WTC11 (cell line): ENCODE measurements at regions not wholly inside any gene's neighbourhood (a gene's known extent, or its start where the extent isn't known, plus 50 kb on each side); places are given as distances from the start of the nearest gene placed in this dataset.

Experiments used
- ATAC-seq: fragments of 200-7000 bp; cut with Tn5 transposase; 2 replicates; pipeline ENCODE4 v1.10.0; 2021; ENCODE audit warnings: mild to moderate bottlenecking, moderate library complexity
- CTCF ChIA-PET: fragments of 300-600 bp; sonication (Branson Sonifier 250); formaldehyde crosslinking; loops from one replicate; lab custom pipeline; 2021; ENCODE audit warnings: antibody characterized with exemption; lab: Charles Lee
- POLR2A ChIA-PET: fragments of 350-600 bp; sonication (Branson Sonifier 250); formaldehyde crosslinking; loops from one replicate; lab custom pipeline; 2021; ENCODE audit warnings: antibody characterized with exemption; lab: Charles Lee
- DNase-seq: peaks from one replicate; pipeline ENCODE4 v3.0.0; 2021; ENCODE audit warnings: low spot score
- H3K27ac Mint-ChIP-seq: 2 replicates; pipeline ENCODE4 v1.8.0; 2021; ENCODE audit warnings: mixed read lengths
- H3K27me3 Mint-ChIP-seq: 2 replicates; pipeline ENCODE4 v1.8.0; 2021; ENCODE audit warnings: low read depth, mild to moderate bottlenecking, moderate library complexity, mixed read lengths
- H3K36me3 Mint-ChIP-seq: 2 replicates; pipeline ENCODE4 v1.8.0; 2021; ENCODE audit warnings: mixed read lengths
- H3K4me1 Mint-ChIP-seq: 2 replicates; pipeline ENCODE4 v1.8.0; 2022; ENCODE audit warnings: mixed read lengths
- H3K4me3 Mint-ChIP-seq: 2 replicates; pipeline ENCODE4 v1.8.0; 2021; ENCODE audit warnings: mild to moderate bottlenecking, moderate library complexity, mixed read lengths
- H3K9me3 Mint-ChIP-seq: 2 replicates; pipeline ENCODE4 v1.8.0; 2021; ENCODE audit warnings: mixed read lengths
- AR ChIP-seq: fragments of 250-450 bp; sonication (Bioruptor Pico); IDR thresholded peaks from 2 replicates; pipeline ENCODE4 v1.9.0; 2021; ENCODE audit warnings: mild to moderate bottlenecking
- CBFB ChIP-seq: sonication (generic); formaldehyde crosslinking; IDR thresholded peaks from 2 replicates; pipeline ENCODE4 v1.8.1; 2022; ENCODE audit warnings: mild to moderate bottlenecking, low read depth, missing genetic modification reagents
- CDX4 ChIP-seq: fragments of 250-450 bp; sonication (Bioruptor Pico); IDR thresholded peaks from 2 replicates; pipeline ENCODE4 v1.9.0; 2021; ENCODE audit warnings: moderate library complexity, mild to moderate bottlenecking, inconsistent platforms, borderline replicate concordance
- CREB1 ChIP-seq: sonication (generic); formaldehyde crosslinking; IDR thresholded peaks from 2 replicates; pipeline ENCODE4 v1.8.0; 2023; ENCODE audit warnings: mild to moderate bottlenecking, missing genetic modification reagents
- EMX1 ChIP-seq: fragments of 250-450 bp; sonication (Bioruptor Pico); IDR thresholded peaks from 2 replicates; pipeline ENCODE4 v1.8.0; 2021; ENCODE audit warnings: mild to moderate bottlenecking
- FOXK1 ChIP-seq: sonication (generic); formaldehyde crosslinking; IDR thresholded peaks from 2 replicates; pipeline ENCODE4 v1.8.0; 2022; ENCODE audit warnings: mild to moderate bottlenecking, moderate library complexity, missing genetic modification reagents
- HMGA2 ChIP-seq: fragments of 250-450 bp; sonication (Bioruptor Pico); IDR thresholded peaks from 2 replicates; pipeline ENCODE4 v1.4.0; 2021; ENCODE audit warnings: mild to moderate bottlenecking, moderate library complexity
- IRF2 ChIP-seq: sonication (generic); formaldehyde crosslinking; IDR thresholded peaks from 2 replicates; pipeline ENCODE4 v1.8.0; 2022; ENCODE audit warnings: low read depth, missing genetic modification reagents, borderline replicate concordance
- KAT7 ChIP-seq: sonication (generic); formaldehyde crosslinking; IDR thresholded peaks from 2 replicates; pipeline ENCODE4 v1.8.1; 2023; ENCODE audit warnings: missing genetic modification reagents, mild to moderate bottlenecking, borderline replicate concordance
- MAX ChIP-seq: sonication (generic); formaldehyde crosslinking; IDR thresholded peaks from 2 replicates; pipeline ENCODE4 v1.8.0; 2022; ENCODE audit warnings: mild to moderate bottlenecking, missing genetic modification reagents
- MYBL2 ChIP-seq: sonication (generic); formaldehyde crosslinking; IDR thresholded peaks from 2 replicates; pipeline ENCODE4 v1.8.1; 2023; ENCODE audit warnings: mild to moderate bottlenecking, moderate library complexity, missing genetic modification reagents
- NFE2L1 ChIP-seq: sonication (generic); formaldehyde crosslinking; IDR thresholded peaks from 2 replicates; pipeline ENCODE4 v1.8.1; 2023; ENCODE audit warnings: missing genetic modification reagents
- NR1H2 ChIP-seq: sonication (generic); formaldehyde crosslinking; IDR thresholded peaks from 2 replicates; pipeline ENCODE4 v1.9.0; 2021; ENCODE audit warnings: mild to moderate bottlenecking, moderate library complexity, missing genetic modification reagents
- RELA ChIP-seq: sonication (generic); formaldehyde crosslinking; IDR thresholded peaks from 2 replicates; pipeline ENCODE4 v1.8.1; 2022; ENCODE audit warnings: missing genetic modification reagents, mild to moderate bottlenecking, borderline replicate concordance
- SP1 ChIP-seq: sonication (generic); formaldehyde crosslinking; conservative IDR thresholded peaks from 2 replicates; pipeline ENCODE4 v1.8.1; 2022; ENCODE audit warnings: missing genetic modification reagents
- STAT6 ChIP-seq: sonication (generic); formaldehyde crosslinking; conservative IDR thresholded peaks from 2 replicates; pipeline ENCODE4 v1.8.1; 2023; ENCODE audit warnings: mild to moderate bottlenecking, low read depth, missing genetic modification reagents, moderate library complexity
- TEAD1 ChIP-seq: sonication (generic); formaldehyde crosslinking; IDR thresholded peaks from 2 replicates; pipeline ENCODE4 v1.8.0; 2022; ENCODE audit warnings: mild to moderate bottlenecking, missing genetic modification reagents
- TEAD4 ChIP-seq: sonication (generic); formaldehyde crosslinking; IDR thresholded peaks from 2 replicates; pipeline ENCODE4 v1.8.0; 2022; ENCODE audit warnings: mild to moderate bottlenecking, missing genetic modification reagents
- TP53 ChIP-seq: sonication (generic); formaldehyde crosslinking; IDR thresholded peaks from 2 replicates; pipeline ENCODE4 v1.8.1; 2023; ENCODE audit warnings: mild to moderate bottlenecking, missing genetic modification reagents
- ZNF138 ChIP-seq: sonication (generic); formaldehyde crosslinking; conservative IDR thresholded peaks from 2 replicates; pipeline ENCODE4 v1.8.1; 2022; ENCODE audit warnings: mild to moderate bottlenecking, moderate library complexity, missing genetic modification reagents
- ZNF232 ChIP-seq: sonication (generic); formaldehyde crosslinking; IDR thresholded peaks from 2 replicates; pipeline ENCODE4 v1.8.0; 2022; ENCODE audit warnings: mild to moderate bottlenecking, missing genetic modification reagents
- TF ChIP-seq, protein P1 (sequence below): sonication (generic); formaldehyde crosslinking; IDR thresholded peaks from 2 replicates; pipeline ENCODE4 v1.8.1; 2022; ENCODE audit warnings: low read depth, missing genetic modification reagents, borderline replicate concordance
- TF ChIP-seq, protein P2 (sequence below): fragments of 250-450 bp; sonication (Bioruptor Pico); IDR thresholded peaks from 2 replicates; pipeline ENCODE4 v1.8.0; 2021; ENCODE audit warnings: mild to moderate bottlenecking
- TF ChIP-seq, protein P3 (sequence below): fragments of 200-600 bp; IDR thresholded peaks from 2 replicates; pipeline ENCODE4 v1.8.0; 2022; ENCODE audit warnings: antibody characterized with exemption

- no peaks in the 10 kb centered on the region for H3K27me3 Mint-ChIP-seq
- no peak for TF ChIP-seq NFE2L1 (CRISPR knock-in tag)
- TF ChIP-seq KAT7 (CRISPR knock-in tag), result no peak
- TF ChIP-seq, protein P1, sequence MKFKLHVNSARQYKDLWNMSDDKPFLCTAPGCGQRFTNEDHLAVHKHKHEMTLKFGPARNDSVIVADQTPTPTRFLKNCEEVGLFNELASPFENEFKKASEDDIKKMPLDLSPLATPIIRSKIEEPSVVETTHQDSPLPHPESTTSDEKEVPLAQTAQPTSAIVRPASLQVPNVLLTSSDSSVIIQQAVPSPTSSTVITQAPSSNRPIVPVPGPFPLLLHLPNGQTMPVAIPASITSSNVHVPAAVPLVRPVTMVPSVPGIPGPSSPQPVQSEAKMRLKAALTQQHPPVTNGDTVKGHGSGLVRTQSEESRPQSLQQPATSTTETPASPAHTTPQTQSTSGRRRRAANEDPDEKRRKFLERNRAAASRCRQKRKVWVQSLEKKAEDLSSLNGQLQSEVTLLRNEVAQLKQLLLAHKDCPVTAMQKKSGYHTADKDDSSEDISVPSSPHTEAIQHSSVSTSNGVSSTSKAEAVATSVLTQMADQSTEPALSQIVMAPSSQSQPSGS (CRISPR knock-in tag), result no peak
- no peak for TF ChIP-seq FOXK1 (CRISPR knock-in tag)
- TF ChIP-seq CDX4 (CRISPR knock-in tag), result no peak
- TF ChIP-seq HMGA2 (CRISPR knock-in tag), result no peak
- no peak for TF ChIP-seq NR1H2 (CRISPR knock-in tag)
- no peak for TF ChIP-seq CREB1 (CRISPR knock-in tag)
- no peak for TF ChIP-seq AR
- no peak for TF ChIP-seq STAT6 (CRISPR knock-in tag)
- no peak for TF ChIP-seq EMX1 (CRISPR knock-in tag)
- TF ChIP-seq CBFB (CRISPR knock-in tag), result no peak
- TF ChIP-seq, protein P2, sequence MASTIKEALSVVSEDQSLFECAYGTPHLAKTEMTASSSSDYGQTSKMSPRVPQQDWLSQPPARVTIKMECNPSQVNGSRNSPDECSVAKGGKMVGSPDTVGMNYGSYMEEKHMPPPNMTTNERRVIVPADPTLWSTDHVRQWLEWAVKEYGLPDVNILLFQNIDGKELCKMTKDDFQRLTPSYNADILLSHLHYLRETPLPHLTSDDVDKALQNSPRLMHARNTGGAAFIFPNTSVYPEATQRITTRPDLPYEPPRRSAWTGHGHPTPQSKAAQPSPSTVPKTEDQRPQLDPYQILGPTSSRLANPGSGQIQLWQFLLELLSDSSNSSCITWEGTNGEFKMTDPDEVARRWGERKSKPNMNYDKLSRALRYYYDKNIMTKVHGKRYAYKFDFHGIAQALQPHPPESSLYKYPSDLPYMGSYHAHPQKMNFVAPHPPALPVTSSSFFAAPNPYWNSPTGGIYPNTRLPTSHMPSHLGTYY, result no peak
- TF ChIP-seq ZNF138, result no peak
- TF ChIP-seq, protein P3, sequence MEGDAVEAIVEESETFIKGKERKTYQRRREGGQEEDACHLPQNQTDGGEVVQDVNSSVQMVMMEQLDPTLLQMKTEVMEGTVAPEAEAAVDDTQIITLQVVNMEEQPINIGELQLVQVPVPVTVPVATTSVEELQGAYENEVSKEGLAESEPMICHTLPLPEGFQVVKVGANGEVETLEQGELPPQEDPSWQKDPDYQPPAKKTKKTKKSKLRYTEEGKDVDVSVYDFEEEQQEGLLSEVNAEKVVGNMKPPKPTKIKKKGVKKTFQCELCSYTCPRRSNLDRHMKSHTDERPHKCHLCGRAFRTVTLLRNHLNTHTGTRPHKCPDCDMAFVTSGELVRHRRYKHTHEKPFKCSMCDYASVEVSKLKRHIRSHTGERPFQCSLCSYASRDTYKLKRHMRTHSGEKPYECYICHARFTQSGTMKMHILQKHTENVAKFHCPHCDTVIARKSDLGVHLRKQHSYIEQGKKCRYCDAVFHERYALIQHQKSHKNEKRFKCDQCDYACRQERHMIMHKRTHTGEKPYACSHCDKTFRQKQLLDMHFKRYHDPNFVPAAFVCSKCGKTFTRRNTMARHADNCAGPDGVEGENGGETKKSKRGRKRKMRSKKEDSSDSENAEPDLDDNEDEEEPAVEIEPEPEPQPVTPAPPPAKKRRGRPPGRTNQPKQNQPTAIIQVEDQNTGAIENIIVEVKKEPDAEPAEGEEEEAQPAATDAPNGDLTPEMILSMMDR, result no peak
- TF ChIP-seq, all 79 proteins: peak for 0
- H3K4me3 Mint-ChIP-seq, result no peak overlapping the region
- ChIA-PET POLR2A (no interaction called here), CTCF (no interaction called here)
- DNase-seq, result no peak
- no peak overlapping the region for H3K27ac Mint-ChIP-seq
- H3K36me3 Mint-ChIP-seq, result no peaks in the 10 kb centered on the region
- peaks cover 31% of the 10 kb centered on the region for H3K9me3 Mint-ChIP-seq
- no peak for ATAC-seq
- peaks cover 9% of the 10 kb centered on the region for H3K4me1 Mint-ChIP-seq
Measured at GRCh38 chr2:8271461-8271860, 410.4 kb upstream of the ID2 start.

GRCh38 chr2:8276026-8276425 is 405.8 kb upstream of the ID2 start:
- DNase-seq (no peak), ATAC-seq (no peak)
- Mint-ChIP-seq H3K4me3 (no peak overlapping the region), H3K27me3 (no peaks in the 10 kb centered on the region; the same call in 1 of the 2 replicates), H3K27ac (no peak overlapping the region), H3K36me3 (no peaks in the 10 kb centered on the region), H3K9me3 (peaks cover 24% of the 10 kb centered on the region), H3K4me1 (0 out of 2 replicates have a peak, but pooled peaks cover 2% of the 10 kb centered on the region)
- CTCF ChIA-PET, result interaction anchor here (0.5 kb wide), 1 partner anchor 406 kb away, joined by 6 read pairs; no protein-coding TSS in a partner anchor
- POLR2A ChIA-PET, result no interaction called here
- TF ChIP-seq NR1H2 (CRISPR knock-in tag) (no peak), TP53 (CRISPR knock-in tag) (no peak), RELA (CRISPR knock-in tag) (no peak), SP1 (CRISPR knock-in tag) (no peak), TEAD1 (CRISPR knock-in tag) (no peak), TEAD4 (no peak), MAX (CRISPR knock-in tag) (no peak), IRF2 (CRISPR knock-in tag) (no peak), ZNF232 (CRISPR knock-in tag) (no peak), MYBL2 (no peak)
